ENCODE measurements at regions not wholly inside any gene's neighbourhood (a gene's known extent, or its start where the extent isn't known, plus 50 kb on each side); places are given as distances from the start of the nearest gene placed in this dataset.

GRCh38 chr14:101469382-101470247, 91.7 kb upstream of the DIO3 start:
- no peaks in the 10 kb centered on the region for H3K4me1 Mint-ChIP-seq
- H3K36me3 Mint-ChIP-seq (ENCODE audit: low read depth), result no peaks in the 10 kb centered on the region
- no peak overlapping the region for H3K4me3 Mint-ChIP-seq
- H3K27ac Mint-ChIP-seq, result no peak overlapping the region
- H3K9me3 Mint-ChIP-seq, result no peaks in the 10 kb centered on the region
- H3K27me3 Mint-ChIP-seq (ENCODE audit: low read depth), result peaks cover 27% of the 10 kb centered on the region
- TF ChIP-seq CTCF (IDR thresholded peaks at IDR 0.05; ENCODE audit: unreplicated experiment in 3 of 3), result no peak

- peaks cover 21% of the 10 kb centered on the region for H3K27me3 Mint-ChIP-seq (ENCODE audit: low read depth)
Observed at GRCh38 chr14:101470266-101470665, 91.0 kb upstream of the DIO3 start.

DNA sequence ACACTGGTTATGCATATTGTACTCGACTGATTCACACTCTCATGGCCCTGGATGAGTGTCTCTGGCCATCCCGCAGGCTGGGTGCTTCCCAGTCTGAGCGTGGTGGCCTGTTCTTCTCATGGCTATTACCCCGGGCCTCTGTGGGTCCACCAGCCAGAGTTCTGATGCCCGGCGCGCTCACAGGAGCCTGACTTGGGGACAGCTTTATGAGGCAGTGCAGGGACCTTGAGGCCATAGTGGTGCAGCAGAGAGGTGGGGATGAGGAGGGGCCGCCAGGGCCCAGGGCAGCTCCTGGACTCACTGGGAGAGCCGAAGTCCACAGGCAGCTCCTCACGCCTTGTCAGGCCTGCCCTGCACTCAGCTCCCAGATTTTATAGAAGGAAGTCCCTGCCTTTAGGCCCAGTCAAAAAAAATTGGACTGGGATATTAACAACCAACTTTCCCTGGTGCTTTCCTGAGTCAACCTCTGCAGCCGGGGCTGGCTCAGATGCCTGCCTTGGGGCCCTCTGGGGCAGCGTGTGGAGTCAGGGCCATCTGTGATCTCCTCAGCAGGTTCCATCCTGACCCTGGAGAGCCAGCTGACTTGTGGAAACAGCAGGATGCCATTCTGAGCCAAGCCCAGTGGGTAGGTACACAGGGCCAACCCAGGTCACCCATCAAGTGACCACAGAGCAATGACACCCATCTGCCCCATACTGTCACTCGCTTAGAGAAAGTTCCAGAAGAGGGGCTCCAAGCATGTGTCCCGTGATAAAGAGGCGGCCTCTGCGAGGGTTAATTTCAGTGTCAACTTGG, 89.4 kb upstream of the DIO3 start:
- TF ChIP-seq CTCF (IDR thresholded peaks at IDR 0.05; ENCODE audit: unreplicated experiment in 3 of 3), result no peak
- no peaks in the 10 kb centered on the region for H3K9me3 Mint-ChIP-seq
- H3K27me3 Mint-ChIP-seq (ENCODE audit: low read depth), result peaks cover 14% of the 10 kb centered on the region
- H3K36me3 Mint-ChIP-seq (ENCODE audit: low read depth), result no peaks in the 10 kb centered on the region
- no peak overlapping the region for H3K27ac Mint-ChIP-seq
- no peaks in the 10 kb centered on the region for H3K4me1 Mint-ChIP-seq
- H3K4me3 Mint-ChIP-seq, result no peak overlapping the region

More at GRCh38 chr14:101470266-101470665, 91.0 kb upstream of the DIO3 start:
- Mint-ChIP-seq H3K27ac (no peak overlapping the region), H3K4me3 (no peak overlapping the region), H3K36me3 (ENCODE audit: low read depth) (no peaks in the 10 kb centered on the region), H3K4me1 (no peaks in the 10 kb centered on the region), H3K9me3 (no peaks in the 10 kb centered on the region)
- no peak for TF ChIP-seq CTCF (IDR thresholded peaks at IDR 0.05; ENCODE audit: unreplicated experiment in 3 of 3)

- H3K4me1 Mint-ChIP-seq, result peaks cover 3% of the 10 kb centered on the region
Observed at GRCh38 chr14:101472518-101472849, 88.8 kb upstream of the DIO3 start.

GRCh38 chr14:101473045-101473729, 88.1 kb upstream of the DIO3 start:
- Mint-ChIP-seq H3K9me3 (no peaks in the 10 kb centered on the region), H3K4me1 (peaks cover 7% of the 10 kb centered on the region), H3K4me3 (no peak overlapping the region), H3K27ac (no peak overlapping the region), H3K27me3 (ENCODE audit: low read depth) (peaks cover 18% of the 10 kb centered on the region), H3K36me3 (ENCODE audit: low read depth) (no peaks in the 10 kb centered on the region)
- no peak for TF ChIP-seq CTCF (IDR thresholded peaks at IDR 0.05; ENCODE audit: unreplicated experiment in 3 of 3)

More at GRCh38 chr14:101472518-101472849, 88.8 kb upstream of the DIO3 start:
- TF ChIP-seq CTCF (IDR thresholded peaks at IDR 0.05; ENCODE audit: unreplicated experiment in 3 of 3), result no peak
- Mint-ChIP-seq H3K9me3 (no peaks in the 10 kb centered on the region), H3K27me3 (ENCODE audit: low read depth) (peaks cover 17% of the 10 kb centered on the region), H3K27ac (no peak overlapping the region), H3K4me3 (no peak overlapping the region), H3K36me3 (ENCODE audit: low read depth) (no peaks in the 10 kb centered on the region)

Data from nephron (organoid).